OCI-LY7 (cell line): ENCODE measurements at regions not wholly inside any gene's neighbourhood (a gene's known extent, or its start where the extent isn't known, plus 50 kb on each side); places are given as distances from the start of the nearest gene placed in this dataset.

Source experiments
- CTCF ChIP-seq: fragments of 200-600 bp; sonication (generic); conservative IDR thresholded peaks from 2 replicates; pipeline ENCODE4 v1.5.1; 2014; ENCODE audit warnings: mild to moderate bottlenecking, antibody characterized with exemption, low read length, moderate library complexity, mixed read lengths
- EZH2phosphoT487 ChIP-seq: fragments of 200-600 bp; sonication (generic); IDR thresholded peaks from 2 replicates; pipeline ENCODE4 v1.6.1; 2018; ENCODE audit warnings: low read depth, borderline replicate concordance, mild to moderate bottlenecking, mixed run types, antibody characterized with exemption, low read length, moderate library complexity, mixed read lengths

GRCh38 chr4:12691168-12691567 is 793.0 kb downstream of the RAB28 start:
- no peak for TF ChIP-seq CTCF
- no peak for TF ChIP-seq EZH2phosphoT487
